ENCODE measurements at regions not wholly inside any gene's neighbourhood (a gene's known extent, or its start where the extent isn't known, plus 50 kb on each side); places are given as distances from the start of the nearest gene placed in this dataset.

DNA sequence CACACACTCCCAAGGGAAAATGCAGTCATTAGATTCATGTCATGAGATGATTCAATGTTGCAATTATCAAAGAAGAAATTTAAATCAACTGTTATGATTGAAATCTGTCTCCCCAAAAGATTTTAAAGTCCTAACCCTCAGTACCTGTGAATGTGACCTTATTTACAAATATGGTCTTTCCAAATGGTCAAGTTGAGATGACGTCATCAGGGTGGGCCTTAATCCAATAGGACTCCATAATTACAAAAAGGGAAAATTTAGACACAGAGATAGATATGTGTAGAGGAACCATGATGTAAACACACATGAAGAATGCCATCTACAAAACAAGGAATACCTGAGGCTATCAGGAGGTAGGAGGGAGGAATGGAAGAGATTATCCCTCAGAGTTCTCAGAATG lies 221.1 kb downstream of the ISL1 start:
- Histone ChIP-seq H4K20me1 (ENCODE audit: insufficient read depth) (no peaks in the 10 kb centered on the region), H2AFZ (ENCODE audit: low read depth, low read length) (no peak overlapping the region), H3K9ac (ENCODE audit: low read length) (no peak overlapping the region), H3F3A (ENCODE audit: insufficient read depth, low read length, poor library complexity, severe bottlenecking) (no peaks in the 10 kb centered on the region), H3K9me2 (ENCODE audit: insufficient read depth, low read length) (no peaks in the 10 kb centered on the region), H3K4me3 (ENCODE audit: low read length) (no peak overlapping the region), H3K4me2 (ENCODE audit: low read length) (no peak overlapping the region), H3K79me2 (replicated peaks; ENCODE audit: insufficient read depth, low read length) (no peaks in the 10 kb centered on the region), H3K36me3 (ENCODE audit: insufficient read depth, low read length) (no peaks in the 10 kb centered on the region), H3K27ac (ENCODE audit: low read length) (no peak overlapping the region), H3K9me3 (ENCODE audit: low read length) (no peaks in the 10 kb centered on the region), H3K27me3 (ENCODE audit: insufficient read depth, low read depth, low read length) (no peaks in the 10 kb centered on the region)
- TF ChIP-seq TAF1 (IDR thresholded peaks at IDR 0.05; ENCODE audit: low read depth): no peak
- no peak for TF ChIP-seq REST (IDR thresholded peaks at IDR 0.05; ENCODE audit: borderline replicate concordance)
- no peak for TF ChIP-seq EP300 (conservative IDR thresholded peaks at IDR 0.05; ENCODE audit: poor library complexity, severe bottlenecking)
- no peak for TF ChIP-seq RAD21 (conservative IDR thresholded peaks at IDR 0.05)
- no peak for TF ChIP-seq SMC3 (conservative IDR thresholded peaks at IDR 0.05; ENCODE audit: poor library complexity)
- TF ChIP-seq, protein P1, sequence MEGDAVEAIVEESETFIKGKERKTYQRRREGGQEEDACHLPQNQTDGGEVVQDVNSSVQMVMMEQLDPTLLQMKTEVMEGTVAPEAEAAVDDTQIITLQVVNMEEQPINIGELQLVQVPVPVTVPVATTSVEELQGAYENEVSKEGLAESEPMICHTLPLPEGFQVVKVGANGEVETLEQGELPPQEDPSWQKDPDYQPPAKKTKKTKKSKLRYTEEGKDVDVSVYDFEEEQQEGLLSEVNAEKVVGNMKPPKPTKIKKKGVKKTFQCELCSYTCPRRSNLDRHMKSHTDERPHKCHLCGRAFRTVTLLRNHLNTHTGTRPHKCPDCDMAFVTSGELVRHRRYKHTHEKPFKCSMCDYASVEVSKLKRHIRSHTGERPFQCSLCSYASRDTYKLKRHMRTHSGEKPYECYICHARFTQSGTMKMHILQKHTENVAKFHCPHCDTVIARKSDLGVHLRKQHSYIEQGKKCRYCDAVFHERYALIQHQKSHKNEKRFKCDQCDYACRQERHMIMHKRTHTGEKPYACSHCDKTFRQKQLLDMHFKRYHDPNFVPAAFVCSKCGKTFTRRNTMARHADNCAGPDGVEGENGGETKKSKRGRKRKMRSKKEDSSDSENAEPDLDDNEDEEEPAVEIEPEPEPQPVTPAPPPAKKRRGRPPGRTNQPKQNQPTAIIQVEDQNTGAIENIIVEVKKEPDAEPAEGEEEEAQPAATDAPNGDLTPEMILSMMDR (IDR thresholded peaks at IDR 0.05; ENCODE audit: poor library complexity, severe bottlenecking): no peak
- no peak for TF ChIP-seq EZH2 (IDR thresholded peaks at IDR 0.05; ENCODE audit: borderline replicate concordance, insufficient read depth, low read length, poor library complexity, severe bottlenecking)
- no peak for TF ChIP-seq MXI1 (conservative IDR thresholded peaks at IDR 0.05; ENCODE audit: poor library complexity, severe bottlenecking)
- no peak for TF ChIP-seq POLR2AphosphoS5 (IDR thresholded peaks at IDR 0.05)

DNA sequence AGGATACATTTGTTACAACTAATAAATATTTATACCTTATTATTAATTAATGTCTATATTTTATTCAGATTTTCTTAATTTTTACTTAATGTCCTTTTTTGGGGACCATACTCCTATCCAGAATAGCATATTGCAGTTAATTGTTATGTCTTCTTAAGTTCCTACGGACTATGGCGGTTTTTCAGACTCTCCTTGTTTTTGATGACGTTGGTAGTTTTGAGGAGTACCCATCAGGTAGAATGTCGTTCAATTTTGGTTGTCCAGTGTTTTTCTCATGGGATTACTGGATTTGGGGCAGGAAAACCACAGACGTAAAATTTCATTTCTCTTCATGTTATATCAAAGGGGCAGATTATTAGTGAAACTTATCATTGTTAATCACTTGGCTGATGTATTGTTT lies 223.7 kb downstream of the ISL1 start:
- Histone ChIP-seq H3F3A (ENCODE audit: insufficient read depth, low read length, poor library complexity, severe bottlenecking) (no peaks in the 10 kb centered on the region), H3K79me2 (replicated peaks; ENCODE audit: insufficient read depth, low read length) (no peaks in the 10 kb centered on the region), H3K4me2 (ENCODE audit: low read length) (no peak overlapping the region), H3K27ac (ENCODE audit: low read length) (no peak overlapping the region), H3K9me2 (ENCODE audit: insufficient read depth, low read length) (no peaks in the 10 kb centered on the region), H2AFZ (ENCODE audit: low read depth, low read length) (no peak overlapping the region), H4K20me1 (ENCODE audit: insufficient read depth) (no peaks in the 10 kb centered on the region), H3K27me3 (ENCODE audit: insufficient read depth, low read depth, low read length) (no peaks in the 10 kb centered on the region), H3K36me3 (ENCODE audit: insufficient read depth, low read length) (no peaks in the 10 kb centered on the region), H3K4me3 (ENCODE audit: low read length) (no peak overlapping the region), H3K9me3 (ENCODE audit: low read length) (no peaks in the 10 kb centered on the region), H3K9ac (ENCODE audit: low read length) (no peak overlapping the region)
- TF ChIP-seq POLR2AphosphoS5 (IDR thresholded peaks at IDR 0.05) (no peak), TAF1 (IDR thresholded peaks at IDR 0.05; ENCODE audit: low read depth) (no peak)

- Histone ChIP-seq H3K79me2 (replicated peaks; ENCODE audit: insufficient read depth, low read length) (no peaks in the 10 kb centered on the region), H3K4me3 (ENCODE audit: low read length) (no peak overlapping the region), H4K20me1 (ENCODE audit: insufficient read depth) (no peaks in the 10 kb centered on the region), H3K27me3 (ENCODE audit: insufficient read depth, low read depth, low read length) (no peaks in the 10 kb centered on the region), H3K4me2 (ENCODE audit: low read length) (no peak overlapping the region), H3K9ac (ENCODE audit: low read length) (no peak overlapping the region), H3K9me2 (ENCODE audit: insufficient read depth, low read length) (no peaks in the 10 kb centered on the region), H3K27ac (ENCODE audit: low read length) (no peak overlapping the region), H2AFZ (ENCODE audit: low read depth, low read length) (no peak overlapping the region), H3K9me3 (ENCODE audit: low read length) (no peaks in the 10 kb centered on the region), H3K36me3 (ENCODE audit: insufficient read depth, low read length) (no peaks in the 10 kb centered on the region), H3F3A (ENCODE audit: insufficient read depth, low read length, poor library complexity, severe bottlenecking) (no peaks in the 10 kb centered on the region)
- no peak for TF ChIP-seq RAD21 (conservative IDR thresholded peaks at IDR 0.05)
- TF ChIP-seq REST (IDR thresholded peaks at IDR 0.05; ENCODE audit: borderline replicate concordance): no peak
- no peak for TF ChIP-seq POLR2AphosphoS5 (IDR thresholded peaks at IDR 0.05)
- TF ChIP-seq EP300 (conservative IDR thresholded peaks at IDR 0.05; ENCODE audit: poor library complexity, severe bottlenecking): no peak
- TF ChIP-seq, protein P1 (IDR thresholded peaks at IDR 0.05; ENCODE audit: poor library complexity, severe bottlenecking): no peak
- TF ChIP-seq SMC3 (conservative IDR thresholded peaks at IDR 0.05; ENCODE audit: poor library complexity): no peak
Observed at GRCh38 chr5:51618234-51618633, 235.0 kb downstream of the ISL1 start.

All from neural cell (in vitro differentiated cells).